HepG2 (cell line): ENCODE measurements at regions not wholly inside any gene's neighbourhood (a gene's known extent, or its start where the extent isn't known, plus 50 kb on each side); places are given as distances from the start of the nearest gene placed in this dataset.

ENCODE experiments used
- ISL2 ChIP-seq: sonication (generic); formaldehyde crosslinking; IDR thresholded peaks from 2 replicates; pipeline ENCODE4 v1.5.0; 2020; ENCODE audit warnings: missing genetic modification reagents
- JUN ChIP-seq: sonication (generic); formaldehyde crosslinking; IDR thresholded peaks from 2 replicates; pipeline ENCODE4 v1.4.0; 2020; ENCODE audit warnings: mild to moderate bottlenecking, missing genetic modification reagents
- POLR2AphosphoS5 ChIP-seq: IDR thresholded peaks from 2 replicates; pipeline ENCODE4 v1.6.1; 2012; ENCODE audit warnings: low read depth, low read length
- SETDB1 ChIP-seq: sonication (generic); formaldehyde crosslinking; IDR thresholded peaks from 2 replicates; pipeline ENCODE4 v1.5.1; 2020; ENCODE audit warnings: missing genetic modification reagents, mild to moderate bottlenecking, borderline replicate concordance
- SMAD3 ChIP-seq: sonication (generic); formaldehyde crosslinking; IDR thresholded peaks from 2 replicates; pipeline ENCODE4 v1.4.0; 2020; ENCODE audit warnings: missing genetic modification reagents
- TCF7 ChIP-seq: sonication (generic); IDR thresholded peaks from 2 replicates; pipeline ENCODE4 v1.6.1; 2016; ENCODE audit warnings: antibody characterized with exemption, low read depth

DNA sequence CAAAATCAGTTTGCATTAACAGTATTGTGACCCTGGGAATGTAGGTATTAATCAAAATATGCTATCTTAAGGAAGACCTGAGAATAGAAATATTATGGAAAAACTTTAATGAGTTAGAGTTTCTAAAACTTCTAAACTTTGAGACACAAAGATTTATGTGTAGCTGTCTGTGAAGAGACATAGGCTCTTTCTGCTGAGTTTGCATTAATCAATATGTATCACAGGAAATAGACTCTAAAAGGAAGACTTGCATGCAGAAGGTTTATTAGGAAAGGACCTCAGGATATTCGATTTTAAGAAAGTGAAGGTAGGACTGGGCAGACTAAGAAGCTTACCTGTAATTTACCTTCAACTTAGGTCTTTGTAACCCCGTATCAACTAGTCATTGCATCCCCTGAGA lies 494.8 kb upstream of the NRXN1 start:
- no peak for TF ChIP-seq JUN (CRISPR knock-in tag)
- TF ChIP-seq POLR2AphosphoS5: no peak
- no peak for TF ChIP-seq SETDB1 (CRISPR knock-in tag)
- no peak for TF ChIP-seq ISL2 (CRISPR knock-in tag)
- no peak for TF ChIP-seq SMAD3 (CRISPR knock-in tag)
- no peak for TF ChIP-seq TCF7
